NCI-H146 treated with DMSO at 0.1 percent for 48 hours (cell line): ENCODE measurements at regions not wholly inside any gene's neighbourhood (a gene's known extent, or its start where the extent isn't known, plus 50 kb on each side); places are given as distances from the start of the nearest gene placed in this dataset.

Experiments
- DNase-seq: peaks from one replicate; lab custom pipeline; 2025; ENCODE audit not compliant: unreplicated experiment; lab: John Stamatoyannopoulos, UW

DNA sequence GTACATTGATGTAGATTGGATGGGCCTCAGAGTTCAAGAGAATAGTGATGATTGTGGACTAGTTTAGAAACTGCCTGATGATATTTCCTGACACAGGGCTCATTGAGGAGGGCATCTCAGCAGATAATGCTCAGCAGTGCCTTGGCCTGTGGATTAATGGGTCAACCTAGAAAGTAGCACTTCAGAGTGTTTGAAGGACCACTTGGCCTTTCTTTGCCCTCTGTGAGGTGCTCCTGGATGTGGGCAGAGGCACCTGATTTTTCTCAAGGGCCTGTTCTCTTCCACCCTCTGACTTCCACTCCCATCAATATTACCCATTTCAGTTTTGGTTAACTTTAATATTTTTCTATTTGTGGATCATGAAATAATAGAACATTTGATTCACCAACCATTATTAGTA, 270.6 kb upstream of the BMP2 start:
- DNase-seq = no peak

DNA sequence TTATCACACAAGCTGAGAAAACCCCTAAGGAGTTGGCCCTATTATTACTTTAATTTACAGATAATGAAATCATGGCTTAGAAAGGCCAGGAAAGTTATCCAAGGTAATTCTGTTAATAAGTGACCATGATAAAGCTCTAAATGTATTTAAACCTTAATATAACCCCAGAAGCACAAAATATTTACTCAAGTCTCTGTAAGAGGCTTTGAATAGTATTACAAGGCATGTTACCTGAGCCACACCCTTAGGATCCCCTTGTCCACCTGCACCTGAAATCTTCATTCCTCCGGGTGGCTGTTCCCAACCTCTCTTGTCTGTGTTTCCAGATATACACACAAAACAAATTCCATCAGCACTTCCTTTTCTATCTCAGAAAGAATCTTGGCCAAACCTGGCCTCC, 271.6 kb upstream of the BMP2 start:
- no peak for DNase-seq

GRCh38 chr20:6492271-6493055, 275.0 kb upstream of the BMP2 start:
- DNase-seq = no peak

DNA sequence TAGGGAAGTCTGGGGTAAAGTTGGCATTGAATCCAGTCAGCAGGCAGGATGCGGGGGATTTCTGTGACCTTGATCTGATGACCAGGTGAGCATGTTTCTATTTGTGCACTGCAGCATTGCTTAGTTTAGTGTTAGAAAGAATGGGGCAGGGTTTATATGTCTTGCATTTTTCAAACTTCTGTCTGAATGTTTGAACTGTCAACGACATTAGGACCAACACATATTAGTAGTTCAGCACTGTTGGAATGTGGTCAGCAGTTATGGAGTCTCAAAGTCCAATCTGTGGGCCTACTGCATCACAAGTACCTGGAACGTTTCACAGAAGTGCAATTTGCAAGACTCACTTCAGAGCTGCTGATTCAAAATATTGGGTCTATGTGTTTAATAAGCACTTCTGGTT, 276.6 kb upstream of the BMP2 start:
- DNase-seq = no peak

DNA sequence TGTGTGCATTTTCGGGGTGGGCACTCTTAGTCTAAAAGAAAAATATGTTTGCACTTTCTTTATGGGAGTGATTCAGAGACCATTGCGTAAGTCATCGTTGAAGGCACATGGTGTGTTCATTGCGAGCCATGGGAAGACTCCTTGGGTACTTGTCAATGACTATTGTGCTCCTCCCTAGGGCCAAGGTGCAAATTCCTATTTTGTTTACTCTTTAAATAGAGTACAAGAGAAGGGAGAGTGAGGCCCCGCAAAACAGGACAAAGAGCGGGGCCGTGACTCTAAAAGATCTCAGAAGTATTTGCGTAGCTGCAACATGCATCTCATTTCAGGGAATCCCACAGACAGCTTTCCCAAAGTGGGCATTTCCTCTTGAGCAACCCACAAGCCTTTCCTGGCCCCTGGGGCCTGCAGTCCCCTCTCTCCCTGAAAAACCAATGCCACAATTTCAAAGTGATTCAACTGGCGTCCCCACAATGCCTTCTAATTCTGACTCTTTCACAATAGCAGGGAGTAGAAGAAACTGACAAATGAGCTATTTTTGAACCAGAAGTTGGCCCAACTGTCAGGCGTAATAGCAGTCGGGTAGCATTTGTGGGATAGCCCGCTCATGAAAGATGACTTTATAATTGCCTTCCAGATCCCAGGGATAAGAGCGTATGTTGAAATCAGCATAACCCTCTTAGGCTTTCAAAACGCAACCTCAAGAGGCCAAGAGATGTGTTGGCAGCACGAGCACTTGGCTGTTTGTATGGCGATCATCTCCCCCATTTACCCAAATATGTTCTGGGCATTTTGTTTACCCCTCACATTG, 277.9 kb upstream of the BMP2 start:
- no peak for DNase-seq

DNA sequence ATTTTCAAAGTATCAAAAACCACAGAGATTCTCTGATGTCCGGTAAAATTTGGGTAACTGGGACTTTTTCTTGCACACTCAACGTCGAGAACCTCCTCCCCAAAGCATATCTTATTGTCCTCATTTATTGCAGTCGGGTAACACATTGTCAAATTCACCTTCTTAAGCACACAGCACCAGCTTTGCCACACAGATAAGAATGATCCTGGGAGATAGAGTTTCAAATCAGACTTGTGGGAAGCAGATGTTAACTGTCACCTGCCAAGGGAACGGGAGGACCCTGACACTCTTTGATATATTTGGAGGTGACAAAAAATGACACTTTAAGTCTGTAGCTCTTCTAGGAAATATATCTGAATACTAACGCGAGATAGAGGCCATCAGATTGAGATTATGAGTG, 282.1 kb upstream of the BMP2 start:
- DNase-seq = no peak

DNA sequence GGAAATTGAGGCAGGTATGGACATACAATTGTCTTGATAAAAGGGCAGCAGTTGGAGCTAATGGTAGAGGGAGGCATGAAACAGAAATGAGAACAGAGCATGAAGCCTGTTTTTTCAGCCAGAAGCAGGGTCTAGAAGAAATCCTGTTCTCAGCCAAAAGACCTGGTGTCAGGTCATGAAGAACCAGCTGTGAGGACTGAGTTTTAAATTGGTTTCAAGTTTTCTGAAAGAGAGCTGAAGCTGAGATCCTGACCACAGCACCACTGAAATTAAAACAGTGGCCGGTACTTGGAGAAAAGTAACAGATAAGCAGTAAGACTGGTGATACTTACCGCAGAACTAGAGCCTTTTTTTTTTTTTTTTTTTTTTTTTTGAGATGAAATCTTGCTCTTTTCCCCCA, 283.8 kb upstream of the BMP2 start:
- no peak for DNase-seq

DNA sequence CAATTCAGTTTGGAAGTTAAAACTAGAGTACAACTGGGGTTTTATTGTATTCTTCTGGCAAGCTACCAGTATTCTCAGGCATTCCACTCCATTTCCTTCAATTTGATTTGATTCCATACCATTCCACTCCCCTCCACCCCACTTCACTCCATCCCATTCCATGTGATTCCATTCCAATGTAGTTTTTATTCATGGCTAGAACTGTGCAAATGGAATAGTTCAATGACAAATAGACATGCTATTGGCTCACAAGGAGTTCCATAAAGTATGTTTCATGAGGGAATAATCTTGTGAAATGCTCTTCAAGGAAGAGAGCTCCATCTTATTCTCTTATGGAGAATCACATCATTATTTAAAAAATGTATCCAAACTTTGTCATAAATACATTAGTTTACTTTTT, 285.0 kb upstream of the BMP2 start:
- DNase-seq = no peak

DNA sequence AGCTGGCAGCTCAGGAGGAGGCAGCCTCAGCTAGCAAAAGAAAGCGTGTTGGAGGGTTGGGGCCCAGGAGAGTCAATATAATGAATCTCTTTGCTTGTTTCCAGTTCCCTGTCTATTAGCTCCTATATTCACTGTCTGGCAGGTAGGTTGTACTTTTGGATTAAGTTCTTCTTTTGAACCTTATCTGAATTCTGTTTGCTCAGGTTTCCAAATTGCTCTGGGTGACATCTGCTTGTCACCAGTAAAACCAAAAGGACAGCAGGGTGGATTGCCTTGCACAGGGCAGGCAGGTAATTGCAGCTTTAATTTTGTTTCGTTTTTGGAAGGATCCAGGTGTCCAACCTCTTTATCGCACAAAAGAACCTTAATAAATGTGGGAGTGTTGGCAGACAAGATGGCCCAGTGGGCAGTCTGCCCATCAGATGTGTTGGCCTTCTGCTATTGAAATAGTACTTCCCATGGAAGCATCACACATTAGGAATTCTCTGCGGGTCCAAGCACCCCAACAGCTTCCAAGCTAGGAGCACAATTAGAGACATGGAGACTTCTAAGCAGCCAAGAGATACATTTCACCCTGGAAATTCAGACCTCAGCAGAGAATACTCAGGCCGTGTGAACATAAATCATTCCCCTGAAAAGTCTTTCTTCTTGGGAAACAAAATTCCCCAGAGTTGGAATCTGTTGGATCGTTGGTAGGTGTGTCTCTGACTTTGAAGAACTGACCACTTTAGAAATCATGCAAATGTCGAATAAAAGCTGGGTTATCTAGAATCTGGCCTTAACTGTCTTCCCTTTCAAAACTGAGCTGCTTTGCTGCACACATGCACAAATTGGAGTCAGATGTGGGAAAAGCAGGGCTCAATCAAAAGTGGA, 286.9 kb upstream of the BMP2 start:
- peak; percentile 97 for DNase-seq

DNA sequence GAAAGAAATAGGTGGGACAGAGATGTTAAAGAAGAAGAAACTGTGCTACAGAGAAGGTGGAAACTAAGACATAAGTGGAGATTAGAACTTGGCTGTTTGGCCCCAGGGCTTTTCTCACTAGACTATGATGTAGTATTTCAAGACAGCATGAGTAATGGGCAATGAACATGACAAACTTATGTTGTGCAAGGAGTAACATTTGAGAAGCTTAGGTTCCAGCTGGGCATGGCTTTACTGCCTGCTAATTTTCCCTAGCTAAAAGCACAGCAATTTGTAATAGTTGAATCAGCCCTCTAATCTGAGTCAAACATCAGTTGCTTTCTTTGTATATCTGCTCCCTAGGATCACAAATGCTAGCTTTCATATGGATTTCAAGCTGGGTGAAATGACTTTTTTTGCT, 294.3 kb upstream of the BMP2 start:
- no peak for DNase-seq

- DNase-seq = no peak
These were observed 295.6 kb upstream of the BMP2 start for GRCh38 chr20:6471871-6472270.

DNA sequence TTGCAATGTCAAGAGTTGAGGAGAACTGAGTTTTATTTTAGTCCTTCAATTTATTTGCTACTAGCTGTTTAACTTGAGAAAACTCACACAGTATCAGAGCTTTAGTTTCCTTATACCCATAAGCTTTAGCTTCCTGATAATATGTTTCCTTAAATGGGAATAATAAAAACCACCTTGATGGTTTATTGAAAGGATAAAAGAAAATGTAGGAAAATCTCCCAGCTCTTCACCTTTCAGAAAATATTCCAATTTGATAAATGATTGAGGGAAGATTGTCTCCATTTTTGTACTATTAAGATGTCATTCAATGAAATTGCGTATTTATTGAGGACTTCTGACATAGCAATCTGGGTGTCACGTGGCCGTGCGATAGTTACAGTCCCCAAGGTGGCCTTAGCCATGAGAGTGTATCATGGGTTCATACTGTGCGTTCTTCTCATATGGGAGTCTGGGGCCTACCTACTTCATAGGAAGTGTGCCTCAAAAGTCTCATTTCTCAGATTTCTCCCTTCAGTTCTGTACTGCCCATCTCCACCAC, 296.3 kb upstream of the BMP2 start:
- no peak for DNase-seq

- DNase-seq = no peak
These were observed 297.8 kb upstream of the BMP2 start for GRCh38 chr20:6469695-6470094.

GRCh38 chr20:6468423-6469116, 298.9 kb upstream of the BMP2 start:
- no peak for DNase-seq

- no peak for DNase-seq
These were observed 299.9 kb upstream of the BMP2 start for GRCh38 chr20:6467562-6467961.

DNA sequence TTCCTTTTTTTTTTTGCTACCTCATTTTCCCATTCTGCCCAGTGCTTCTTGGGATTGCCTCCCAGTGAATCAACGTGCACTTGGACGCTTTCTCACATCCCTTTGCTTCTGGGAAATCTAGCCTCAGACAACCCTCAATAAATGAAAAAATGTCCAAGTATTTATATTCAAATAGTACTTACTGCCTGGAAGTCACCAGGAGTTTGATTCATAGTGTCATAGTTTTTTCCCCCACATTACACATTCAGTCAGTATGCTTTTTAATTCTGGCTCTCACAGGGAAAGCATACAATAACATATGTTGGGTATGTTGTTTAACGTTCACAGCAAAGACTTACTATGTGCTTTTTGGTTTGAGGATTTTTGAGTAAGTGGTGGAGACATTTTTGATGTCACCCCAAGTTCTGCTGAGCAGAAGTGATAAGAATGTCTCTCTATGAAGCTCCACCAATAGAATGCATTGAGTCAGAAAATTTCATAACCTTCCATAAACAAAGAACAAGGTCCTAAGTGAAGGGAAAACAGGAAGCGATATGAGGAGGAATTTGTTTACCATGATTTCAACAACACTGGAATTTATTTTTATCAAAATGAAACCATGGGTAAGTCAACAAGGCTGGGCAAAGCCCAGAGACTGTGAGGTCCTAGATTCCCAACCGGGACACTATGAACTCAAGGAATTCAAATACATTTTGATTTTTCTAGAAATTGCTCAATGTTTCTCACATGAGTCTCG, 301.2 kb upstream of the BMP2 start:
- DNase-seq = no peak

- no peak for DNase-seq
These were observed 316.6 kb upstream of the BMP2 start for GRCh38 chr20:6450841-6451240.

DNA sequence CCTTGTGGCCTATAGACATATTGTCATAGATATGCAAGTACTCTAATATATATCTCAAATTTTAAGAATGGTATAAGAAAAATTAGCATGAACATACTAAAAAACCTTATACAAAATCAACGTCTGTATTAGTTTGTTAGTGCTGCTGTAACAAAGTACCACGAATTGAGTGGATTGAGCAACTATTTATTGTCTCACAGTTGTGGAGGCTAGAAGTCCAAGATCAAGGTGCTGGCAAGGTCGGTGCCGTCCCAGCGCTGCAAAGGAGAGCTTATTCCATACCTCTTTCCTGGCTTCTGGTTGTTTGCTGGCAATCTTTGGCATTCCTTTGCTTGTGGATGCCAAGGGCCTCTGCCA, 317.6 kb upstream of the FERMT1 start:
- DNase-seq = no peak

- DNase-seq = no peak
These were observed 317.1 kb upstream of the FERMT1 start for GRCh38 chr20:6439737-6440442.

GRCh38 chr20:6434131-6434530, 311.3 kb upstream of the FERMT1 start:
- no peak for DNase-seq
